ENCODE measurements at regions not wholly inside any gene's neighbourhood (a gene's known extent, or its start where the extent isn't known, plus 50 kb on each side); places are given as distances from the start of the nearest gene placed in this dataset.
"Not testable (repeated sequence)": the region's sequence is repeated elsewhere in the genome, so short reads cannot be mapped to it uniquely, and the experiment has no call there.

- not testable (repeated sequence) for DNase-seq
These were observed 52.3 kb downstream of the SEPTIN7 start for GRCh38 chr7:35853194-35853593.

GRCh38 chr7:35854311-35854710 is 53.5 kb downstream of the SEPTIN7 start:
- no peak for DNase-seq

- no peak for DNase-seq
These were observed 55.3 kb downstream of the SEPTIN7 start for GRCh38 chr7:35856175-35856574.

GRCh38 chr7:35860664-35861063 is 59.8 kb downstream of the SEPTIN7 start:
- no peak for DNase-seq

- no peak for DNase-seq
These were observed 64.4 kb downstream of the SEPTIN7 start for GRCh38 chr7:35865287-35865686.

- no peak for DNase-seq
These were observed 65.3 kb downstream of the SEPTIN7 start for GRCh38 chr7:35866186-35866585.

- not testable (repeated sequence) for DNase-seq
These were observed 68.3 kb downstream of the SEPTIN7 start for GRCh38 chr7:35869117-35869516.

- no peak for DNase-seq
These were observed 69.0 kb downstream of the SEPTIN7 start for GRCh38 chr7:35869810-35870209.

- no peak for DNase-seq
These were observed 71.0 kb downstream of the SEPTIN7 start for GRCh38 chr7:35871856-35872255.

- no peak for DNase-seq
These were observed 74.0 kb downstream of the SEPTIN7 start for GRCh38 chr7:35874886-35875285.

- DNase-seq, result no peak
These were observed 74.4 kb downstream of the SEPTIN7 start for GRCh38 chr7:35875292-35875691.

GRCh38 chr7:35878351-35878750 is 77.5 kb downstream of the SEPTIN7 start:
- DNase-seq, result no peak

GRCh38 chr7:35887430-35887829 is 86.6 kb downstream of the SEPTIN7 start:
- DNase-seq, result not testable (repeated sequence)

GRCh38 chr7:35889001-35889400 is 88.1 kb downstream of the SEPTIN7 start:
- no peak for DNase-seq

GRCh38 chr7:35889870-35890269 is 89.0 kb downstream of the SEPTIN7 start:
- no peak for DNase-seq

- no peak for DNase-seq
These were observed 90.4 kb downstream of the SEPTIN7 start for GRCh38 chr7:35891004-35891830.

GRCh38 chr7:35893649-35894048 is 92.8 kb downstream of the SEPTIN7 start:
- DNase-seq, result no peak

GRCh38 chr7:35894721-35895120 is 93.9 kb downstream of the SEPTIN7 start:
- no peak for DNase-seq

- DNase-seq, result no peak
These were observed 99.8 kb downstream of the SEPTIN7 start for GRCh38 chr7:35900651-35901050.

GRCh38 chr7:35905555-35905954 is 104.7 kb downstream of the SEPTIN7 start:
- no peak for DNase-seq

GRCh38 chr7:35906191-35906908 is 105.5 kb downstream of the SEPTIN7 start:
- no peak for DNase-seq

GRCh38 chr7:35908331-35909216 is 107.7 kb downstream of the SEPTIN7 start:
- no peak for DNase-seq

- no peak for DNase-seq
These were observed 109.1 kb downstream of the SEPTIN7 start for GRCh38 chr7:35909870-35910357.

Measured in NCI-H1048 (cell line).